Liver (tissue), 8 donors: ENCODE measurements at regions not wholly inside any gene's neighbourhood (a gene's known extent, or its start where the extent isn't known, plus 50 kb on each side); places are given as distances from the start of the nearest gene placed in this dataset.

Source experiments
- DNase-seq: peaks from one replicate; pipeline ENCODE4 v3.0.0-alpha.2; 2017; ENCODE audit warnings: low spot score
- H3K27ac ChIP-seq, 2 donors: one replicate each; pipeline ENCODE4 v1.7.0; 2013; ENCODE audit warnings: inconsistent platforms in 2 of 2, low read length in 2 of 2, control low read depth in 1 of 2, low read depth in 1 of 2, mild to moderate bottlenecking in 1 of 2
- H3K27me3 ChIP-seq, 4 donors: one replicate each; pipeline versions ENCODE4 v1.6.1 to v1.7.0; 2013; ENCODE audit warnings: low read length in 3 of 4, inconsistent platforms in 1 of 4, mild to moderate bottlenecking in 1 of 4, moderate library complexity in 1 of 4; ENCODE audit not compliant: control insufficient read depth in 4 of 4, insufficient read depth in 4 of 4
- H3K36me3 ChIP-seq, 4 donors: one replicate each; pipeline versions ENCODE4 v1.6.1 to v1.7.0; 2013; ENCODE audit warnings: low read length in 3 of 4, mild to moderate bottlenecking in 3 of 4, low read depth in 1 of 4, moderate library complexity in 1 of 4; ENCODE audit not compliant: control insufficient read depth in 4 of 4, insufficient read depth in 3 of 4
- H3K4me1 ChIP-seq, 4 donors: one replicate each; pipeline versions ENCODE4 v1.6.1 to v1.7.0; 2013; ENCODE audit warnings: low read length in 3 of 4, mild to moderate bottlenecking in 3 of 4, moderate library complexity in 1 of 4; ENCODE audit not compliant: control insufficient read depth in 4 of 4, insufficient read depth in 4 of 4
- H3K4me3 ChIP-seq, 3 donors: one replicate each; pipeline versions ENCODE4 v1.6.1 to v1.7.0; 2013; ENCODE audit warnings: low read length in 3 of 3, control low read depth in 1 of 3, low read depth in 1 of 3, mild to moderate bottlenecking in 1 of 3
- H3K9ac ChIP-seq, 2 donors: one replicate each; pipeline ENCODE4 v1.7.0; 2013; ENCODE audit warnings: low read length in 2 of 2, mild to moderate bottlenecking in 2 of 2, moderate library complexity in 2 of 2, control low read depth in 1 of 2, low read depth in 1 of 2
- H3K9me3 ChIP-seq, 4 donors: one replicate each; pipeline versions ENCODE4 v1.6.1 to v1.7.0; 2013; ENCODE audit warnings: low read length in 3 of 4; ENCODE audit not compliant: control insufficient read depth in 4 of 4
- ATF3 ChIP-seq: IDR thresholded peaks from 2 replicates; pipeline ENCODE4 v1.6.1; 2016; ENCODE audit warnings: antibody characterized with exemption
- CTCF ChIP-seq: fragments of 150-350 bp; IDR thresholded peaks from 2 replicates; pipeline ENCODE4 v1.5.1; 2017; ENCODE audit warnings: improper control_type of control experiment, low read depth, low read length; ENCODE audit not compliant: missing input control
- EGR1 ChIP-seq, 2 donors: IDR thresholded peaks; 2 replicates each; pipeline ENCODE4 v1.6.1; 2016 to 2018; ENCODE audit warnings: antibody characterized with exemption in 2 of 2, low read depth in 2 of 2
- FOXA1 ChIP-seq: IDR thresholded peaks from 2 replicates; pipeline ENCODE4 v1.6.1; 2016; ENCODE audit warnings: antibody characterized with exemption
- FOXA2 ChIP-seq: IDR thresholded peaks from 2 replicates; pipeline ENCODE4 v1.6.1; 2016; ENCODE audit warnings: antibody characterized with exemption
- GABPA ChIP-seq, 2 donors: IDR thresholded peaks in 1 of 2; conservative IDR thresholded peaks in 1 of 2; 2 replicates each; pipeline ENCODE4 v1.6.1; 2016; ENCODE audit warnings: antibody characterized with exemption in 2 of 2, mild to moderate bottlenecking in 1 of 2, moderate library complexity in 1 of 2
- HNF4A ChIP-seq, 2 donors: conservative IDR thresholded peaks; 2 replicates each; pipeline ENCODE4 v1.6.1; 2016; ENCODE audit warnings: antibody characterized with exemption in 2 of 2, mild to moderate bottlenecking in 2 of 2
- HNF4G ChIP-seq: IDR thresholded peaks from 2 replicates; pipeline ENCODE4 v1.6.1; 2016; ENCODE audit warnings: antibody characterized with exemption
- JUND ChIP-seq, 2 donors: IDR thresholded peaks; 2 replicates each; pipeline ENCODE4 v1.6.1; 2016; ENCODE audit warnings: antibody characterized with exemption in 2 of 2
- MAX ChIP-seq: IDR thresholded peaks from 2 replicates; pipeline ENCODE4 v1.6.1; 2016; ENCODE audit warnings: antibody characterized with exemption
- NR2F2 ChIP-seq: IDR thresholded peaks from 2 replicates; pipeline ENCODE4 v1.6.1; 2016; ENCODE audit warnings: antibody characterized with exemption
- RAD21 ChIP-seq, 2 donors: IDR thresholded peaks; 2 replicates each; pipeline ENCODE4 v1.6.1; 2016; ENCODE audit warnings: antibody characterized with exemption in 2 of 2, mild to moderate bottlenecking in 2 of 2
- REST ChIP-seq: IDR thresholded peaks from 2 replicates; pipeline ENCODE4 v1.6.1; 2016; ENCODE audit warnings: antibody characterized with exemption, mild to moderate bottlenecking
- RXRA ChIP-seq, 2 donors: IDR thresholded peaks; 2 replicates each; pipeline ENCODE4 v1.6.1; 2017 to 2018; ENCODE audit warnings: antibody characterized with exemption in 2 of 2, mild to moderate bottlenecking in 1 of 2
- SP1 ChIP-seq: IDR thresholded peaks from 2 replicates; pipeline ENCODE4 v1.6.1; 2018; ENCODE audit warnings: antibody characterized with exemption, mild to moderate bottlenecking
- TAF1 ChIP-seq: conservative IDR thresholded peaks from 2 replicates; pipeline ENCODE4 v1.6.1; 2016; ENCODE audit warnings: antibody characterized with exemption, mild to moderate bottlenecking
- YY1 ChIP-seq: IDR thresholded peaks from 2 replicates; pipeline ENCODE4 v1.6.1; 2016; ENCODE audit warnings: antibody characterized with exemption, mild to moderate bottlenecking
- WGBS: extraction: QIAGEN DNeasy Blood & Tissue Kit; methylation state at CpG from one replicate; pipeline ENCODE4 v1.1.7; 2013; 5-methylcytosine and 5-hydroxymethylcytosine counted together
- donor health status: healthy.
- donor health status: healthy.
- donor health status: healthy.
- donor health status: healthy.
- donor health status: healthy.

GRCh38 chr5:87541033-87541432, 128.3 kb upstream of the CCNH start:
- H3K36me3 ChIP-seq = no peaks in the 10 kb centered on the region
- WGBS = 27% methylated on average over 1 of the region's 1 CpG
- H3K9ac ChIP-seq = no peak overlapping the region
- H3K4me3 ChIP-seq = no peak overlapping the region
- no peaks in the 10 kb centered on the region for H3K9me3 ChIP-seq
- peaks cover 0 to 5% (median 0%) of the 10 kb centered on the region in 4 donors for H3K27me3 ChIP-seq
- TF ChIP-seq RXRA (IDR thresholded peaks at IDR 0.05) = peak; percentile 44 to 47
- TF ChIP-seq NR2F2 = no peak
- no peak for TF ChIP-seq TAF1
- TF ChIP-seq MAX = no peak
- TF ChIP-seq FOXA2 = peak; percentile 73
- TF ChIP-seq GABPA (IDR thresholded peaks at IDR 0.05 in 1 of 2, conservative IDR thresholded peaks at IDR 0.05 in 1 of 2) = no peak
- no peak for TF ChIP-seq REST
- peak; percentile 21 for TF ChIP-seq CTCF
- TF ChIP-seq JUND (IDR thresholded peaks at IDR 0.05) = no peak
- no peak for TF ChIP-seq EGR1 (IDR thresholded peaks at IDR 0.05; ENCODE audit: low read depth in 2 of 2)
- TF ChIP-seq HNF4A (conservative IDR thresholded peaks at IDR 0.05) = peak; percentile 38 to 39
- TF ChIP-seq FOXA1 = no peak
- no peak for TF ChIP-seq SP1
- no peak for TF ChIP-seq ATF3
- no peak for TF ChIP-seq YY1
- no peak for TF ChIP-seq HNF4G
- TF ChIP-seq RAD21 (IDR thresholded peaks at IDR 0.05) = peak; percentile 46 to 67
- H3K27ac ChIP-seq = no peak overlapping the region
- no peak for DNase-seq
- peaks cover 0 to 4% (median 2%) of the 10 kb centered on the region in 4 donors for H3K4me1 ChIP-seq

- 79% methylated on average over 1 of the region's 1 CpG for WGBS
- peaks cover 0 to 4% (median 2%) of the 10 kb centered on the region in 4 donors for H3K4me1 ChIP-seq
- H3K9ac ChIP-seq = no peak overlapping the region
- TF ChIP-seq HNF4A (conservative IDR thresholded peaks at IDR 0.05) (no peak), REST (no peak), JUND (IDR thresholded peaks at IDR 0.05) (no peak)
- H3K27ac ChIP-seq = no peak overlapping the region
- no peaks in the 10 kb centered on the region for H3K27me3 ChIP-seq
- H3K36me3 ChIP-seq = no peaks in the 10 kb centered on the region
- H3K4me3 ChIP-seq = no peak overlapping the region
- no peak for DNase-seq
- H3K9me3 ChIP-seq = no peaks in the 10 kb centered on the region
These were observed 127.1 kb upstream of the CCNH start for GRCh38 chr5:87539839-87540238.
